ENCODE measurements at regions not wholly inside any gene's neighbourhood (a gene's known extent, or its start where the extent isn't known, plus 50 kb on each side); places are given as distances from the start of the nearest gene placed in this dataset.

- H3K4me2 ChIP-seq (ENCODE audit: insufficient read depth, insufficient read length, low read length): no peak overlapping the region
- peaks cover 14 to 15% of the 10 kb centered on the region in 2 experiments for H3K4me1 Mint-ChIP-seq
- peak; percentile 69 for DNase-seq
Measured at GRCh38 chr20:17859616-17860232, 108.9 kb downstream of the SNX5 start.

More at GRCh38 chr20:17859616-17860232, 108.9 kb downstream of the SNX5 start:
- Histone ChIP-seq H3K4ac (ENCODE audit: low read depth, low read length) (no peak overlapping the region), H4K91ac (ENCODE audit: insufficient read length, low read depth, low read length) (no peak overlapping the region), H2BK12ac (ENCODE audit: insufficient read length, low read depth, low read length) (no peak overlapping the region), H3K79me2 (ENCODE audit: insufficient read depth, low read length) (no peaks in the 10 kb centered on the region), H3K23me2 (ENCODE audit: insufficient read length, low read depth, low read length, poor library complexity, severe bottlenecking) (no peaks in the 10 kb centered on the region), H3T11ph (ENCODE audit: low read length) (no peak overlapping the region), H4K20me1 (ENCODE audit: control insufficient read depth, insufficient read depth, insufficient read length) (no peaks in the 10 kb centered on the region), H3K9ac (ENCODE audit: extremely low read depth, insufficient read length, low read length) (no peak overlapping the region), H2BK120ac (ENCODE audit: low read depth, low read length, poor library complexity, severe bottlenecking) (no peak overlapping the region), H2BK20ac (ENCODE audit: low read depth, low read length, poor library complexity, severe bottlenecking) (no peak overlapping the region), H2AFZ (ENCODE audit: low read length) (no peak overlapping the region), H3K27ac (ENCODE audit: insufficient read length, low read depth, low read length) (no peak overlapping the region), H3K9me3 (ENCODE audit: control insufficient read depth, low read depth, low read length) (no peaks in the 10 kb centered on the region), H4K5ac (ENCODE audit: insufficient read length, low read depth, low read length) (no peak overlapping the region), H2BK5ac (ENCODE audit: insufficient read length, low read length) (no peak overlapping the region), H3K4me1 (ENCODE audit: insufficient read depth, low read length) (peaks cover 6% of the 10 kb centered on the region; the same call in 1 of the 2 replicates), H3K56ac (ENCODE audit: insufficient read length, low read depth, low read length) (no peak overlapping the region), H4K8ac (replicated peaks; ENCODE audit: insufficient read length, low read depth, low read length) (no peak overlapping the region), H2BK15ac (ENCODE audit: low read depth, low read length) (no peak overlapping the region), H3K14ac (ENCODE audit: insufficient read depth, low read length) (no peak overlapping the region), H3K18ac (ENCODE audit: insufficient read length, low read depth, low read length) (no peak overlapping the region), H3K23ac (ENCODE audit: insufficient read length, low read depth, low read length) (no peak overlapping the region), H3K27me3 (ENCODE audit: insufficient read depth, low read length) (no peaks in the 10 kb centered on the region), H2AK5ac (ENCODE audit: insufficient read length, low read length) (no peak overlapping the region), H3K79me1 (ENCODE audit: insufficient read depth, low read depth, low read length, poor library complexity, severe bottlenecking) (no peaks in the 10 kb centered on the region)
- Mint-ChIP-seq H3K9me3 (0 out of 5 replicates have a peak, but pooled peaks cover 0 to 2% of the 10 kb centered on the region in 2 experiments), H3K4me3 (no peak overlapping the region), H3K27ac (no peak overlapping the region), H3K36me3 (ENCODE audit: insufficient read depth in 1 of 3, low read depth in 3 of 3) (no peaks in the 10 kb centered on the region), H3K27me3 (ENCODE audit: low read depth) (peaks cover 5% of the 10 kb centered on the region)
- no CpG with 5 or more reads among the region's 22 CpGs for WGBS (ENCODE audit: extremely low coverage, insufficient read length, low lambda C conversion rate)
- no peak for TF ChIP-seq CTCF (conservative IDR thresholded peaks at IDR 0.05)

All from H9 (cell line).